GM21723 (cell line): ENCODE measurements at regions not wholly inside any gene's neighbourhood (a gene's known extent, or its start where the extent isn't known, plus 50 kb on each side); places are given as distances from the start of the nearest gene placed in this dataset.

ENCODE experiments used
- ATAC-seq: cut with Tn5 transposase; IDR thresholded peaks from one replicate; pipeline ENCODE4 v1.9.1; 2021; ENCODE audit warnings: mild to moderate bottlenecking, moderate library complexity; ENCODE audit not compliant: unreplicated experiment

DNA sequence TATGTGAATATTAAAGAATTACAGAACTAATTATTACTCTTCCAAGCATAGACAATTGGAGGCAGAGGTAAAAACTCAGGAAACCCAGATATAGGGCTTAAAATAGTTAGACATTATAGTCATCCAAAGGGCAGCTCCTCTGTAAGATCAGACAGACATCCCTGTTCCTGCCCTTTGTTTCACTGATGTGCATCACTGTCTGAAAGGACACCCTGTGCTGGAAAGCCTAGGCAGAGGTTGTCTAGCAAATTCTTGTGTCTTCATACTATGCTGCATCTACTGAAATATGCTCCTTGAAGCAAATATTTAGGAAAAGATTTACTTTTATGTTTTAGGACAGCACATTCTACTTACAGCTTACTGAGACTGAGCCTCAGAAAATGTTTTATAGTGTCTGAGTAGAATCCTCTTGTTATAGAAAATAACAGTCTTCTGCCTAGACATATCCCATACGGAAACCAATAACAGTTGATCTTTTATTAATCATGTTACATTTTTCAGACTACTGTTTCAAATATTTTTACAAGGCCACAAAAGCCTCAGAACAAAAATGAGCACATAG lies 977.3 kb upstream of the CDH2 start:
- no peak for ATAC-seq

DNA sequence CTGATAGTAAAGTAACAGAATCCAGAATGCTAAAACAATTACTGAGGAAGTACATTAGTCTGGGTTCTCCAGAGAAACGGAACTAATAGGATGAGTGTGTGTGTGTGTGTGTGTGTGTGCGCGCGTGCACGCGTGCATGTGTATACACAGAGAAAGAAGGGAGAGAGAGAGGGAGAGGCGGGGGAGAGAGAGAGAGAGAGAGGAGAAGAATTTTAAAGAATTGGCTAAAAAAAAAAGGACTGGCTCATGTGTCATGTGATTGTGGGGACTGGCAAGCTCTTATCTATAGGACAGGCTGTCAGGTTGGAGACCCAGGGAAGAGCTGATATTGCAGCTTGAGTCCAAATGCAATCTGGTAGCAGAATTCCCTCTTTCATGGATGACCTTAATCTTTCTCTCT lies 976.2 kb upstream of the CDH2 start:
- no peak for ATAC-seq

DNA sequence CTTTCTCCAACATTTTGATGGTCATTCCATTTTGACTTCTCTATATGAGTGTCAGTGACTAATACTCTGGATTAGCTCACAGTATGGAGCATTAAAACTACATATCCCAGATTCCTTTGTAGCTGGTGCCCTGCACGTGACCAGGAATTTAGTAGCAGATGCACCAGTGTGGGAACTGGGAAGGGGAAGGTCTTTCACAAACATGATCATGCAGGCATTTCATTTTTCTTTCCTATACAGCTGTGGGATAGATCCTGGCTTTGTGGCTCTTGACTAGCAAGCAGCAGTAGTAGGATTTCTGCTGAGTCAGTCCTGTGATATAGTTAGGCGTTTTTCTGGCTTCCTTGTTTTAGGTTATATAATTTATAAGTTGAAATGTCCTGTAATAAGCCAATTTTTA lies 971.0 kb upstream of the CDH2 start:
- ATAC-seq, result no peak

DNA sequence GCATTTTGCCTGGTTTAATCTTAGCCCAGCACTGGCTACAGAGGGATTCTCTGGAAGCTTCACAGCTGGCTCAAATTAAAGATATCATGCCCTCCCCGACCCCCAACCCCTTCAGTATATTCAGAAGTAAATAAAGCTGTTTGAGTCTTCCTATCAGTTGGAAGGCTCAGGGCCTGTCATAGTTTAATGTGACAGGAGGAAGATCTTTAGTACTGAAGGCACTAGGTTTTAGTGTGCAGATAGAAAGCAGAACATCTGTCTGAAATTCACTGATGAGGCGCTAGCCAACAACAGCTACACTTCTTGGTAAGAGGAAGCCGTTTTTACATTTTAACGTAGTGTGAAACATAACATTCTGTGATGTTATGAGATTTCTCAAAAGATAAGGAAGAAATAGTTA lies 969.1 kb upstream of the CDH2 start:
- no peak for ATAC-seq

DNA sequence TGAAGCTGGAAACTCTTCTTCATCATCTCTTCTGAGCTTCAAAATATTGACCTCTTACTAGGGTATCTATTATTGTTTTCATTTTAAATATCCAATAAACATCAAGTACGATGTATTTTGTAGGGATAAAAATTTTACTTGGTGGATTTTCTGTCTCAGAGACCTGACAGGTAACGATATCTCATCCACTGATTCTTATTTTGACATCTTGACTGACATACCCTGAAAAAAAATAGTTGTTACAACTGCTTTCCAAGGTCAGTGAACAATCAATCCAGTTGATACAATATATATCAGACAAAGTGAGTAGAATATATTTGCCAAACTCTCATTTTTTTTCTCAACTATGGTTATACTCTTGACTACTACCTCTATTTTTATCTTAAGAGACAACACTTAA lies 963.7 kb upstream of the CDH2 start:
- no peak for ATAC-seq

DNA sequence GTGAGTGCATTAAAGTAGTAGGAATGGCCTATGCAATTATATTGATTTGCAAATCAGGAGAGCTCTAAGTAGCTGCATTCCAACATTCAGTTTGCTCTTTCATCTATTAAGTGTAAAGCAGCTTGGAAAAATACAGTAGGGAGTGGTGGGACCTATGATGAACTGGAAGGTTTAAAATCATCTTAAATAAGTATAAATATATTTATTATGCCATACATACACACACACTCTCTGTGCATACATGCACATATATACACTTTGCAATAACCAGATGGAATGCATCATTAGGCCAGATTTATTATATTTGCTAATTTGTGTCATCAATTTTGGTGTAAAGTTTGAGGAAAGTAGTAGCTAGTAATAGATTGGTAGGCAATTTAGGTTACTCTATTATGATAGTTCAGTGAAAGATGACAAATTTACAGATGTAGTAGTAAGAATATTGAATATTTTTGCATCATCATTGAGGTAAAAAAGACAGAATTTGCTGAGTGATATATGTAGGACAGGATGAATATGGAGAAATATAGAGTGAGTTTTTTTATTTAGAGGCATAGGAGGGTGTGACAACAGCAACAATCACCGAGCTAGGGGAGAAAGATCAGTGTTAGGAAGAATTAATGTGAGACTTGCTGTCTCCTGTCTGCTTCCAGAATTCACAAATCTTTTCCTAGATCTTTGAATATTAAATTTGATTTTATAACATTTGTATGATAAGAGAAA lies 961.0 kb upstream of the CDH2 start:
- ATAC-seq, result no peak

DNA sequence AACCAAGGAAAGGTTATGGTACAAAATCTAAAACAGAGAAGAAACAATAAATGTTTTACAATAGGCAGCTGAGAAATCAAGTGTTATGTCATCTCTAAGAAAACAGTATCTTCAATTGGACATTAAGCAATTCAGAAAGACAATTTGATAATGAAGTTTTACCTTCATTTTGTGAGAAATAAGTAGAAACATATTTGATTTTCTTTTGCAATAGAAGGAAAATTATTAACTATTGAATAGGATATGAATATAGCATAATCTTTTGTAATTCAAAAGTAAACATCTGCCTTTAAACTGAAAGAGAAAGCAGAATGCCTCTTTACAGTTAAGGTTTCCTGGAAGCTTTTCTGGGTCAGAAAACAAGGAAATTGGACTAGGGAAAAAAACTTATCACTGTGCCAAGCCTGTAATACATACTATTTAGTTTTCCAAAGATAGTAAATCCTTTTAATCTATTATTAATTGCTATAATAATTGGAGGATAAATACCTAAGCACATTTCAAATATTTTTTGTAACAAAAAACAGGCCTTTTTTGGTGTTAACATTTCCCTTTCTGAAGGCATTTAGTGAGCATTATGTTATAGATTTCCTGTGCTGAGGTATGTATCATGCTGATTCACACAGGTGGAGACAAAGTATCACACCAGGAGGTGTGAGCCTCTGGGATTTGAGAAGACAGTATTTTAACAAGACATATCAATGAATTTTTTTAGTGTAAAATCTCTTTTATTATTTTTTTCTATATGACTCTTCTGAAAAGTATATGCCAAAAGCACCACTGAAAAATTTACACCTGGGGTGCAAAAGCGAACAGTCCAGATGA lies 947.0 kb upstream of the CDH2 start:
- no peak for ATAC-seq

DNA sequence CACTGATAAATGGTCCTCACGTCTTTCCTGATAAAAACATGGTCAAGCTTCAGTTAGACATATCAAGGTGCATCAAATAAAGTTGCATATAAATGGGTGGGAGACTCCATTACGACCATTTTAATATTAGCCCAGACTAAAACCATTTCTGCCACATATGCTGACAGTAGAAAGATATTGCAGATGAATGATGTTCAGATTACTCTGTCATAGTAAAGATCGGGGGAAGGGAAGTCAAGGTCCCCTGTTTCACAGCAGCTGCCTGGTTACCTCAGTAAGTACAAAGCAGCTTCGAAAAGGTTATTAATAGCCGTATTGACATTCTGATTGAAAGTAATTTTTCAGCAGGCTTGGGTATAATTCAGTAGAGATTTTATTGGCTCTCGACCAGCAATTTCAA lies 927.7 kb upstream of the CDH2 start:
- no peak for ATAC-seq

DNA sequence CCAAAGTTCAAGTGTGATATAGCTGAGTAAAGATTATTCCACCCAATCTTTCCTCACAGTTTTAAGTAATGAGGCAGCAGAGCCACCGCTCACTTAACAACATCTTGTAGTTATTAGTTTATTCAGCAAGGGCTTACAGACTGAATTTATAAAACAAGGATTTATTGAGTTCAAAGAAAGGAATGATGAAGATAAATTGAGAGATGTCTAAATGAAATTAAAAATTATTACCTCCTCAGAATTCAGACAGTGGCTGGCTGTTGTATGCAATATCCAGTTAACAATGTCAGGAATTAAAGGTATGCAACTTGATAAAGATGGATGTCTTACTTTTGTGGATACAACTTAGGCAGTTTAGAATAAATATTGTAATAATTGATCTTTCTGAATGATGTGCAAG lies 927.3 kb upstream of the CDH2 start:
- no peak for ATAC-seq

DNA sequence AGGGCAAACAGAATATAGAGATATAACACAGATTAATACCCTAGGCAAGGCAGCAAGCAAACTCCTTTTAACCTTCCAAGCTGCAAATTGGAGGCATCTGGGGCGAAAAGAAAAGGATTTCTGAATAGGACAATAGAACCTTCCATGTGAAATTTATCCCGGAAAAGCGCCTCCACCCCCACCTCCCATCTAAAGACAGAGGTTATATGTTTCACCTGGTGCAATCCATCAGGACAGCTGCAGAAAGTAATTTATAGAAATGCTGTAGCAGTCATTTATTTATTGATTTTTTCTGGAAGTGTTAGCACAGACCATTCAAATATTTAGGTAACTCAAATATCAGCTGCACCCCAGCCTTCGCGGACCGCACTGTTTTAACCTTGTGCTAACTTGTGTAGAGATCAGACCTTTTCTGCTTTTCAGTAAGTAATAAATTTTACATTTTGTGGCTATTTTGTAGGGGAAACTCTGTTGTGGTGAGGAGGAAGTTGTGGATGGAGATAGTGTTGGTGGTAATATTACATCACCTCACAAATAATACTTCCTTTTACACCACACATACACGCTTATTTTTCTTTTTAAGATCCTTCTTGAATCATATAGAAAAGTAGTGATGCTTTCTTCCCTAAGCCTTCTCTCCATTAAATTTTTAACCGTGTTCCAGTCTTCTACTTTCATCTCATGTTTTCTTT lies 919.3 kb upstream of the CDH2 start:
- no peak for ATAC-seq

DNA sequence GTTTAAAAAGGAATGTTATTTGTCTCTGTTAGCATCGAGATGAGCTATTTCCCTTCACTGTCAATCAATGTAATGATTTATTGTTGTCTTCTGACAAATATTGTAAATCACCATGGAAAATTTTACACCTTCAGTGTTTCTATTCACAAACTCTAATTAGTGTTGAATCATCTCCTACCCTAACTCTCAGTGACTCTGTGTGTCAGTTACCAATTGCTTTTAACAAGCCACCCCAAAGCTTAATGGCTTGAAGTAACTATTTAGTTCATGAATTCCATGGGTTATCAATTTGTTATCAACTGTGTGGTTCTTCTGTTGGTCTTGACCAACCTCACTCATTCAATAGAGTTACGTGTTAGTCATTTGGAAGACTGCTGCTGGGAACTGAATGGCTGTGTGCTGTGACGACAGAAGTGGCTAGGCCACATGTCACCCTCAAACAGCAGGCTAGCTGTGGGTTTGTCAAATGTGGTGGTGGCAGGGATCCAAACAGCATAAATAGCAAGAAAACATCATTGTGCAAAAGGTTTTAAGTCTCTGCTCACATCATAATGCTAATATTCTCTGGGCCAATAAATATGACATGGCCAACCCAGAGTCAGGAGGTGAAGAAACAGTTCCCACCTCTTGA lies 910.8 kb upstream of the CDH2 start:
- no peak for ATAC-seq

DNA sequence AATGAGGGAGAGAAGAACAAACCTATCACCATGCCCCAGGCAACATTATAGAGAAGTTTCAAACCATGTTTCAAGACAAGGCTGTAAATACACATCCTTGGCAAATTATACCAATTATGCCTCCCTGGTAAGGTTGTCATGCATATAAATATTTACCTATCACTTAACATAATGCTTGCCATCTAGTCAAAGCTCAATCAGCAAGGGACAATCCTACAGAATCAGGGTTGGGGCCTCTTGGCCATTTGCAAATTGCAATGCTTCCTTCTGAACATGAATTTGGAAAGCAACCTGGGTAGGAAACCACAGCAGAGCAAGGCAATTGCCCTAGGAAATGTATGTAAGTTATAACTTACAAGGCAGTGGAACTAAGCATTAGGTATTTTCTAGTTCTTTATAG lies 907.2 kb upstream of the CDH2 start:
- no peak for ATAC-seq

DNA sequence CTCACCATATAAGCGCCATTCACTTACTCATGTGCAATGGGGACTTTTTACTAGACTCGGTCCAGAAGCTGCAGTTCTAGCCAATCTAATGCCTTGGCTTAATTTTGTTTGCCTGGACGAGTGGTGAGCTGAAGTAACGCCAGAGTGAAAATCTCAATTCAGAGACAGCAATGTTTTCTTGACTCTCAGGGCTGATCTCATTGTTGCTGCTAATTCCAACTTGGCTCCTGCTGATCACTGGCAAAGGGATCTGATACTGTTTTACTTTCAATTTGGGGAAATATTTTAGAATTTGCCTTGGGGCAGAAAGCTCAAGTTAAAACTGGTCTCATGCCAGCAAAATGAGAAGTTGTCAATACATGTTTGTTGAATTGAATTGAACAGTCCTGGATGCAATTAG lies 906.6 kb upstream of the CDH2 start:
- no peak for ATAC-seq

DNA sequence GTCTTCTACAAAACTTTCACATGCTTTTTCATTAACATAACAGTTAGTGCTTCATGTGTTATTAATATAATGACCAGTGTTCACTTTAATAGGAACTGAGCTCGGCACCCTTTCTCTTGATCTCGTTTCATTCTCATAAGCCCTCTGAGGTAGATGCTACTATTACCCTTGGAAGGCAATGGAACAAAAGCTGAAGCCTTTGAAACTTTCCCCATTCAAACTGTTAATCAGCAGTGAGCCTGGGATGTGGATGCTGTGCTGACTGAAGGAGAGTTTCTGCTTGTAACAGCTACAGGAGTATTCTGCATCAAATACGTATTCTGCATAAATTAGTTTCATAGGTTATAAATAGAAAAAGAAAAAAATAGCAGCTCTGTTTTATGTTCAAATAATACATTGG lies 904.0 kb upstream of the CDH2 start:
- ATAC-seq, result no peak

DNA sequence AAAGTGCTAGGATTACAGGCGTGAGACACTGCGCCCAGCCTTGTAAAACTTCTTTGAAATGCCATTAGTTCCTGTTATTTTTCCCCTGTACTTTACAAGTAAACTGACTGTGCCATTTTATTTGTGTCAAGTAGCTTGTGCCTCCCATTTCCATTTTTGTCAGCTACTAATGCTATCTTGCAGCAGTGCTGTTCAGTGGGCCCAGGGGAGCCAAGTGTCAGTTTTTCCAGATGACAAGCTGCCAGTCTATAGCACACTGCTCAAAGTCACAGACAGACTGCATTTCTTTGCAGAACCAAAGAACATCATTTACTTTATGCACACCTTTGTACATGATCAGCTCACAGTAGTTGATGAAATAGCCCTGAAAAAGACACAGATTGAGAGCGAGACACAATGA lies 901.3 kb upstream of the CDH2 start:
- ATAC-seq, result no peak

DNA sequence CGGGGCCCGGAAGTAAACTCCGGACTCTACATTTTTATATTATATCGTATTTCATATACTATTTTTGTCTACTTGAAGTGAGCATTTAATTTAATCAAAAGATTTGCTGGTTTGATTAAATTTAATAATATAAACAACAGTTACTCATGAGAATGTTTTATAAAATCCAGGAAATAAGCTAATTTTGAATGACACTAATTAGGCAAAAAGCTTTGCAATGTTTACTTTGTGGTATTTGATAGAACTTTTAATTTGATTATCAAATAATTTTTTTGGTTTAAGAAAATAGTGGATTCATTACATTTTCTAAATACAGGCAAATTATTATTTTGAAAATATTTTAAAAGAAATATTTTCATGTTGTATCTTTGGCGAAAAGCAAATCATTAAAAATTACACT lies 900.4 kb upstream of the CDH2 start:
- ATAC-seq, result no peak

DNA sequence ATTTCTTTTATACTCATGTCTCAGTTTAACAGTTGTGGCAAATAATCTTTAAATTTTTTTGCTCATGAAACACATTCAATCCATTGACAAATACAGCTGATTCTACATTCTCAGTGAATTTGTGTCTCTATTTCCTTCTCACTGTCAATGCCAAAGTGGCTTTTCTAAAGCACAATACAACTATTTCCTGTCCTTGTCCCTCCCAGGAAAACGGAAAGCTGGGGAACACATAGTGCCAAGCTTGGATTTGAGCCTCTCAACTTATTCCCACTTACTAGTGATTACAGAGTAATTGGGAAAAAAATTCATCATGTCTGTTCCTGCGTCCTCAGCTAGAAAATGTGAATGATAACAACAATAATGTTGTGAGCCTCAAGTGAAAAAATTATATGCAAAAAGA lies 899.7 kb upstream of the CDH2 start:
- no peak for ATAC-seq

DNA sequence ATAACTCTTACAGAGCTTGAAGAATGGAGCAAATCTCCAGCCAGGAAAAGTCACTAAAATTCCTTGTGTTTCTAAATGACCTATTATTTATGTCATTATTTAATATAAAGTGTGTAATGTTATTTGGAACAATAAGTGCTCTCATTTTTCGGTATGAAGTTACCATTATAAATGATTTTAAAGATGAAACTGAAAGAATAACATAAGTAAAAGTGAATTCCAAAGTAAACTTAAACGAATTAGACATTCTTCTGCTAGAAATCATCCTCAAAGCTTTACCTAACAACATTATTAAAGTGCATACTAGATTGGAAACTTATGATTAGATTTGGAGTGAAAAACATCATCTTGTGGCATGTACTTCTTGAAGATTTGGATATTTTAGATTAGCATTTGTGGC lies 897.2 kb upstream of the CDH2 start:
- ATAC-seq, result no peak

DNA sequence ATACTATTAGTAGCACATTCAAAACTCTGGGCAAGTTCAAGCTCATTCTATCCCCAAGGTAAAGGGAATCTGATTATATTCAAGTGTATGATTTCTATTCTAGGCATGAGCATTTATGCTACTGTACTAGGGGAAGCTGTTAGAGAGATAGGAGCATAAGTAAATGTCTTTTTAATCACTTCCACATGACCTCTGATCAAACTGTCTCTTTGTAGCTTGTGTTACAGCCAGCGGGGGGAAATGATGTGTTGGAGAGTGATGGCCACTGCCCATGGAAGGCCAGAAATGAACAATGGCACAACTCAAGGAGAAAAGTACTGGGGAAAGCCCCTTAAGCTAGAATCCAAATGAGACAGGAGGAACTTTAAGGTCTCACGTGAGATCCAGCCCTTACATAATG lies 894.9 kb upstream of the CDH2 start:
- no peak for ATAC-seq

DNA sequence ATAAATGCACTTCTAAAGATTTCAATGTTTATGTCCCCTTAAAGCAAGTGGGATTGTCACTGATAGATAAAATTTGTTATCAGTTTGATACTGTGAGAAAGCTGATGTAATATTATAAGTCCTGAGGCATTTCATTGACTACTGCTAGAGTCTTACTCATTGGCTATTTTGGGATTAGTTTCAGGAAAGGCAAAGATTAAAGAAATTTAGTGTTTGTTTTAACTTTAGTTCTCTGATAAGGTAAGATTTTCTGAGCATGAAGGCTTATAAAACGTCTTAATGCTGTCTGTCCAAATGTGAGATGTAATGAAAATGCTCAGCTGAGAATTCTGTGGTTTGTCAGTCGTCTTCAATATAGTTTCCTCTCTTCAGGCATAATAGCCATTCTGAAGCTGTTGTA lies 886.4 kb upstream of the CDH2 start:
- ATAC-seq, result no peak

DNA sequence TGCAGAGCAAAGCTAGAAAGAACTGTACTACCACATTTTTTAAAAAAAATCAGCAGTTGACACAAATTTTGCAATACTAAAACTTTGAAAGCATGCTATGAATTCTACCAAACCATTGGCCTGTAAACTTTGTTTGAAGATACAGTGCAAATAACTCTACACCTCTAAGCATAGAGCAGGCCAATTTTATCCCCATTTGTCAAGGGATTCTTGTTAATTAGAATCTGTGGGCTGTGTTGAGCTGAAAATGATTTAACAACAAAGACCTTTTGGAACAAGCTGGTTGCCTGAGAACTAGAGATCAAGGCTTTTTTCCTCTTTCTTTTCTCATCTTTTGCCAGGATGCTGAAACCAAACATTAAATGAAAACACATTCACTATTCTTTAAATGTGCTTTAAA lies 886.0 kb upstream of the CDH2 start:
- no peak for ATAC-seq
